ENCODE measurements at regions not wholly inside any gene's neighbourhood (a gene's known extent, or its start where the extent isn't known, plus 50 kb on each side); places are given as distances from the start of the nearest gene placed in this dataset.

GRCh38 chr4:53693909-53694308 lies 102.6 kb upstream of the LNX1 start:
- Histone ChIP-seq H3K27me3 (ENCODE audit: control insufficient read depth in 2 of 2, insufficient read depth in 2 of 2, low read length in 2 of 2) (no peaks in the 10 kb centered on the region), H3K27ac (ENCODE audit: low read depth in 1 of 2, low read length in 2 of 2) (no peak overlapping the region), H2AFZ (ENCODE audit: insufficient read depth, low read depth, low read length, poor library complexity, severe bottlenecking) (no peak overlapping the region), H3K9me3 (replicated peaks in 1 of 2; ENCODE audit: control insufficient read depth in 1 of 2, insufficient read depth in 1 of 2, low read length in 2 of 2) (no peaks in the 10 kb centered on the region), H4K20me1 (ENCODE audit: insufficient read depth, low read length) (no peaks in the 10 kb centered on the region), H3K4me1 (ENCODE audit: control insufficient read depth in 1 of 2, insufficient read depth in 2 of 2, low read length in 2 of 2) (peaks cover 5 to 9% of the 10 kb centered on the region in 2 donors), H3K4me2 (replicated peaks; ENCODE audit: extremely low read depth, low read length, poor library complexity, severe bottlenecking) (no peak overlapping the region), H3K36me3 (replicated peaks in 1 of 2; ENCODE audit: control insufficient read depth in 1 of 2, insufficient read depth in 2 of 2, low read length in 2 of 2) (no peaks in the 10 kb centered on the region), H3K9ac (ENCODE audit: insufficient read depth, low read length, poor library complexity, severe bottlenecking) (no peak overlapping the region), H3K4me3 (replicated peaks in 1 of 3; ENCODE audit: low read depth in 2 of 3, low read length in 3 of 3) (no peak overlapping the region), H3K79me2 (ENCODE audit: insufficient read depth, low read length) (no peaks in the 10 kb centered on the region)
- intact Hi-C loops (cut with micrococcal nuclease) = no loop called here
- H3K27ac Mint-ChIP-seq = no peak overlapping the region
- peaks cover 17% of the 10 kb centered on the region for H3K4me1 Mint-ChIP-seq
- H3K4me3 Mint-ChIP-seq = no peak overlapping the region
- no CpG with 5 or more reads among the region's 5 CpGs for WGBS (ENCODE audit: insufficient coverage)
- TF ChIP-seq CTCF (IDR thresholded peaks at IDR 0.05) = no peak
- H3K9me3 Mint-ChIP-seq = peaks cover 0 to 3% (median 0%) of the 10 kb centered on the region in 7 donors
- H3K27me3 Mint-ChIP-seq (ENCODE audit: low read depth in 3 of 3) = peaks cover 0 to 3% (median 2%) of the 10 kb centered on the region in 3 donors
- no peaks in the 10 kb centered on the region for H3K36me3 Mint-ChIP-seq
- no peak for DNase-seq

GRCh38 chr4:53693408-53693807 lies 102.1 kb upstream of the LNX1 start:
- H3K9ac ChIP-seq (ENCODE audit: insufficient read depth, low read length, poor library complexity, severe bottlenecking) = no peak overlapping the region
- H3K4me3 ChIP-seq (replicated peaks in 1 of 3; ENCODE audit: low read depth in 2 of 3, low read length in 3 of 3) = no peak overlapping the region
- no peak overlapping the region for H3K4me2 ChIP-seq (replicated peaks; ENCODE audit: extremely low read depth, low read length, poor library complexity, severe bottlenecking)
- no peak overlapping the region for H3K27ac Mint-ChIP-seq
- H4K20me1 ChIP-seq (ENCODE audit: insufficient read depth, low read length) = no peaks in the 10 kb centered on the region
- H3K4me1 Mint-ChIP-seq = peaks cover 21% of the 10 kb centered on the region
- no peaks in the 10 kb centered on the region for H3K36me3 Mint-ChIP-seq
- DNase-seq = no peak
- peaks cover 6 to 9% of the 10 kb centered on the region in 2 donors for H3K4me1 ChIP-seq (ENCODE audit: control insufficient read depth in 1 of 2, insufficient read depth in 2 of 2, low read length in 2 of 2)
- TF ChIP-seq CTCF (IDR thresholded peaks at IDR 0.05) = no peak
- no peaks in the 10 kb centered on the region for H3K27me3 ChIP-seq (ENCODE audit: control insufficient read depth in 2 of 2, insufficient read depth in 2 of 2, low read length in 2 of 2)
- no peaks in the 10 kb centered on the region for H3K79me2 ChIP-seq (ENCODE audit: insufficient read depth, low read length)
- no peaks in the 10 kb centered on the region for H3K36me3 ChIP-seq (replicated peaks in 1 of 2; ENCODE audit: control insufficient read depth in 1 of 2, insufficient read depth in 2 of 2, low read length in 2 of 2)
- peaks cover 0 to 3% (median 0%) of the 10 kb centered on the region in 7 donors for H3K9me3 Mint-ChIP-seq
- intact Hi-C loops (cut with micrococcal nuclease) = no loop called here
- no peaks in the 10 kb centered on the region for H3K9me3 ChIP-seq (replicated peaks in 1 of 2; ENCODE audit: control insufficient read depth in 1 of 2, insufficient read depth in 1 of 2, low read length in 2 of 2)
- H3K27me3 Mint-ChIP-seq (ENCODE audit: low read depth in 3 of 3) = peaks cover 0 to 3% (median 2%) of the 10 kb centered on the region in 3 donors
- H3K4me3 Mint-ChIP-seq = no peak overlapping the region
- H2AFZ ChIP-seq (ENCODE audit: insufficient read depth, low read depth, low read length, poor library complexity, severe bottlenecking) = no peak overlapping the region
- 80% methylated on average over 1 of the region's 4 CpGs for WGBS (ENCODE audit: insufficient coverage)
- H3K27ac ChIP-seq (ENCODE audit: low read depth in 1 of 2, low read length in 2 of 2) = no peak overlapping the region

Measured in CD14-positive monocyte (primary cell).